ENCODE measurements at regions not wholly inside any gene's neighbourhood (a gene's known extent, or its start where the extent isn't known, plus 50 kb on each side); places are given as distances from the start of the nearest gene placed in this dataset.

DNA sequence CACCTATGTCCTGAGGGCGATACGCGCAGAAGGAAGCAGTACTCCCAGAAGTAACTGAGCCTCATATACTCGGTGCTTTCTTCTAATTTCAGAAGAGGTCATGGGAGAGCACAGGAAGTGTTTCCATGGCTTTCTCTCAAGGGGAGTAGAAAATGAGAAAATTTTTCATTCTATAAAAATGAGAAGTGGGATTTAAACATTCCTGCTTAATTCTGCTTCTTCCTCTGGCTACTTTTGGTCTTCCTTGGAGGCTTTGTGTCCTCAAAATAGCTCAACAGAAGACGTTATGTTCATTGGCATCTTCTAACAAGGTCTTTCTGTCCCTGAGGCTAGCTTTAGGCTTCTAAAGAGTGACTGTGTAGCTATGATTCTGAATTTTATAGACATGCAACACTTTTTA lies 497.0 kb downstream of the TDRD15 start:
- Histone ChIP-seq H3K27ac (no peak overlapping the region), H3K4me3 (no peak overlapping the region), H3K4me1 (no peaks in the 10 kb centered on the region), H3K27me3 (no peaks in the 10 kb centered on the region), H3K9me3 (no peaks in the 10 kb centered on the region), H3K36me3 (ENCODE audit: low read depth, missing control alignments) (no peaks in the 10 kb centered on the region)
- 83 to 84% methylated on average over 5 of the region's 5 CpGs for WGBS, 2 donors
- intact Hi-C loops (cut with DNase I; ENCODE audit: low total_unique reads), result no loop called here
- no peak for DNase-seq
- TF ChIP-seq POLR2A (IDR thresholded peaks at IDR 0.05), result no peak
- TF ChIP-seq, protein P1, sequence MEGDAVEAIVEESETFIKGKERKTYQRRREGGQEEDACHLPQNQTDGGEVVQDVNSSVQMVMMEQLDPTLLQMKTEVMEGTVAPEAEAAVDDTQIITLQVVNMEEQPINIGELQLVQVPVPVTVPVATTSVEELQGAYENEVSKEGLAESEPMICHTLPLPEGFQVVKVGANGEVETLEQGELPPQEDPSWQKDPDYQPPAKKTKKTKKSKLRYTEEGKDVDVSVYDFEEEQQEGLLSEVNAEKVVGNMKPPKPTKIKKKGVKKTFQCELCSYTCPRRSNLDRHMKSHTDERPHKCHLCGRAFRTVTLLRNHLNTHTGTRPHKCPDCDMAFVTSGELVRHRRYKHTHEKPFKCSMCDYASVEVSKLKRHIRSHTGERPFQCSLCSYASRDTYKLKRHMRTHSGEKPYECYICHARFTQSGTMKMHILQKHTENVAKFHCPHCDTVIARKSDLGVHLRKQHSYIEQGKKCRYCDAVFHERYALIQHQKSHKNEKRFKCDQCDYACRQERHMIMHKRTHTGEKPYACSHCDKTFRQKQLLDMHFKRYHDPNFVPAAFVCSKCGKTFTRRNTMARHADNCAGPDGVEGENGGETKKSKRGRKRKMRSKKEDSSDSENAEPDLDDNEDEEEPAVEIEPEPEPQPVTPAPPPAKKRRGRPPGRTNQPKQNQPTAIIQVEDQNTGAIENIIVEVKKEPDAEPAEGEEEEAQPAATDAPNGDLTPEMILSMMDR (IDR thresholded peaks at IDR 0.05), result no peak

DNA sequence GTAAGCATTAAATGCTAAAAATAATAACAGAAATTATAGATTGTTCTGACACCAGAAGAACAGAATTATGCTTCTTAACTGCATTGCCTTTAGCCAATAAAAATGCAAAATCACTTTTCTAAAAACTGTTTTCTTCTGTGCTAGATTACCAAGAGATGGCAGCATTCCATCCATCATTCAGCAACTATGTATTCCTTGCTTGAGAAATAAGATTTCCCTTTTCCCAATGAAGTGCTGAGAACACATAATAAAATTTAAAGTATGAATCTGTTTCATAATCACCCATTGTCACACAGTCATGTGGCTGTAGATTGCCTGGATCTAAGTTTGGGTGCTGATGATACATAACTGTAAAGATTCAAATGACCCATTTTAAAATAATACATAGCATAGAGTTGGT lies 504.2 kb downstream of the TDRD15 start:
- intact Hi-C loops (cut with DNase I; ENCODE audit: low total_unique reads), result no loop called here
- TF ChIP-seq, protein P1 (IDR thresholded peaks at IDR 0.05), result no peak
- no peak for TF ChIP-seq POLR2A (IDR thresholded peaks at IDR 0.05)
- H3K9me3 ChIP-seq, result no peaks in the 10 kb centered on the region
- DNase-seq, result no peak
- no peaks in the 10 kb centered on the region for H3K27me3 ChIP-seq
- H3K27ac ChIP-seq, result no peak overlapping the region
- no peaks in the 10 kb centered on the region for H3K36me3 ChIP-seq (ENCODE audit: low read depth, missing control alignments)
- H3K4me1 ChIP-seq, result no peaks in the 10 kb centered on the region
- H3K4me3 ChIP-seq, result no peak overlapping the region

DNA sequence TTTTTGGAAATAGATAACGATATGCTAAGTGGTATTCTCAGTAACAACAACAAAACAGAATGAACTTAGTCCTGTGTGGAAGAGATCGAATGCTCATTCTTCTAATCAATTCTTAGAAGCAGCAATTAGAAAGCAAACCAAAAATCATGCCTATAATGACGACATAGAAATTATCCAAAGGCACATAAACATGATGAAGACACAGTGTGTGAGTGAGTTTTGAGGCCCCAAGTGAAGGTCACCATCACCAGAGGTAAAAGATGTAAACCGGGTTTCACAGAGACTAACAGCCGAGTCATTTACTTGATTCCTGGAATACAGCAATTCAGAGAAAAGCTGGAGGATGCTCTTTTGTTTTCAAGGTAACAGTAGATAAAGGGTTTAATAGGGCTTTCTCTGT lies 509.2 kb downstream of the TDRD15 start:
- WGBS, 2 donors, result 77 to 78% methylated on average over 5 of the region's 5 CpGs
- intact Hi-C loops (cut with DNase I; ENCODE audit: low total_unique reads), result no loop called here
- Histone ChIP-seq H3K4me3 (no peak overlapping the region), H3K27me3 (no peaks in the 10 kb centered on the region), H3K36me3 (ENCODE audit: low read depth, missing control alignments) (no peaks in the 10 kb centered on the region), H3K27ac (no peak overlapping the region), H3K4me1 (no peaks in the 10 kb centered on the region), H3K9me3 (no peaks in the 10 kb centered on the region)
- no peak for DNase-seq
- TF ChIP-seq, protein P1 (IDR thresholded peaks at IDR 0.05), result no peak
- TF ChIP-seq POLR2A (IDR thresholded peaks at IDR 0.05), result no peak

DNA sequence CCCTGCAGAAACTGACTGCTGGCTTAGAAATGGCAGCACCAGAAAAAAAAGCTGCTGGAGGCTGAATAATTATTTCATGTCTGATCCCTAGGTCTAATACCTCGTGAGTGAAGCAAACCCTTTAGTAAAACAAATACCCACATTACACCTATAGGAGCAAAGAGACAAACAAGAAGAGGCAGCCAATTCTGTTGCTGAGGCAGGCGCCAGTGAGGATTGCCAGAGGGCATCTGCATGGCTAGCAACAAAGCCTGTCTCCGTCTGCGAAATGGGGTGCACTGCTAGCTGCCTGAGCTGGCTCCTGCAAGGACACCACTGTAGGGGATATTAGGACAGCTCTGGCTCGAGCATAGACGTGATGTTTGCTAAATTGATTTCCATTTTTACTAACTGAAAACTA lies 509.7 kb downstream of the TDRD15 start:
- Histone ChIP-seq H3K4me1 (no peaks in the 10 kb centered on the region), H3K27ac (no peak overlapping the region), H3K36me3 (ENCODE audit: low read depth, missing control alignments) (no peaks in the 10 kb centered on the region), H3K9me3 (no peaks in the 10 kb centered on the region), H3K4me3 (no peak overlapping the region), H3K27me3 (no peaks in the 10 kb centered on the region)
- intact Hi-C loops (cut with DNase I; ENCODE audit: low total_unique reads), result no loop called here
- WGBS, 2 donors, result 77 to 80% methylated on average over 6 of the region's 6 CpGs
- DNase-seq, result no peak
- no peak for TF ChIP-seq POLR2A (IDR thresholded peaks at IDR 0.05)
- TF ChIP-seq, protein P1 (IDR thresholded peaks at IDR 0.05), result no peak

DNA sequence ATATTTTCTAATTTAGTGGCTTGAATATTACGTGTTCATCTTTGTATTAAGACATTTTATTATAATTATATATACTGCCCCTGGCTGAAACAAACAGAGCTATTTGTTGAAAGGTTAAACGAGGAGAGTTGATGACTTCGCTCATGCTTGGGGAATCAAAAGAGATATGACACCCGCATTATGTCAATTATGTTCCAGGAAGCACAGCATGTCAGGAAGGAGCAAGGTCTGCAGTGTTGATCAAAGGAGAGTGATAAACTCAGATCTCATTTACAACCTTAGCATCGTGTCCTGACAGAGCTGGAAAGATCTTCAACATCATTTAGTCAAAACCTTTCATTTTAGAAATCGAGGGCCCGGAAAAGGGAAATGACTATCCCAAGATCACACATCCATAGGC lies 510.1 kb downstream of the TDRD15 start:
- whole genome bisulfite sequencing, 2 donors, result 85 to 92% methylated on average over 7 of the region's 7 CpGs

More for the DNA sequence above, 510.1 kb downstream of the TDRD15 start:
- H3K4me3 ChIP-seq, result no peak overlapping the region
- no peaks in the 10 kb centered on the region for H3K27me3 ChIP-seq
- no peak for TF ChIP-seq POLR2A (IDR thresholded peaks at IDR 0.05)
- no peaks in the 10 kb centered on the region for H3K36me3 ChIP-seq (ENCODE audit: low read depth, missing control alignments)
- no peaks in the 10 kb centered on the region for H3K9me3 ChIP-seq
- no peaks in the 10 kb centered on the region for H3K4me1 ChIP-seq
- intact Hi-C loops (cut with DNase I; ENCODE audit: low total_unique reads), result no loop called here
- no peak overlapping the region for H3K27ac ChIP-seq
- DNase-seq, result no peak

All from testis (tissue), 2 donors.